Gastroesophageal sphincter (tissue), 3 donors: ENCODE measurements at regions not wholly inside any gene's neighbourhood (a gene's known extent, or its start where the extent isn't known, plus 50 kb on each side); places are given as distances from the start of the nearest gene placed in this dataset.

Source experiments
- CTCF ChIP-seq, 4 experiments: fragments of 200-600 bp in 2 of 4; fragments of 450-650 bp in 2 of 4; sonication (generic) in 1 of 4; IDR thresholded peaks; one replicate each; pipeline ENCODE4 v1.5.1; 2017 to 2019; ENCODE audit warnings: antibody characterized with exemption in 4 of 4, mild to moderate bottlenecking in 2 of 4, moderate library complexity in 2 of 4
- EP300 ChIP-seq: sonication (generic); formaldehyde crosslinking; IDR thresholded peaks from one replicate; pipeline ENCODE4 v1.6.1; 2017; ENCODE audit warnings: antibody characterized with exemption, mild to moderate bottlenecking
- POLR2A ChIP-seq, 2 donors: fragments of 450-650 bp; IDR thresholded peaks; one replicate each; pipeline ENCODE4 v1.6.1; 2017; ENCODE audit warnings: antibody characterized with exemption in 2 of 2, mild to moderate bottlenecking in 2 of 2, moderate library complexity in 1 of 2
- POLR2AphosphoS5 ChIP-seq: sonication (generic); formaldehyde crosslinking; IDR thresholded peaks from one replicate; pipeline ENCODE4 v1.6.1; 2017; ENCODE audit warnings: antibody characterized with exemption

- TF ChIP-seq CTCF (IDR thresholded peaks at IDR 0.05) (no peak), POLR2A (IDR thresholded peaks at IDR 0.05) (no peak), POLR2AphosphoS5 (no peak), EP300 (no peak)
Measured at GRCh38 chrX:39409246-39409917, 608.1 kb downstream of the MID1IP1 start.
